B cell (primary cell): ENCODE measurements at regions not wholly inside any gene's neighbourhood (a gene's known extent, or its start where the extent isn't known, plus 50 kb on each side); places are given as distances from the start of the nearest gene placed in this dataset.

Experiments used
- CTCF ChIP-seq: fragments of 200-600 bp; IDR thresholded peaks from one replicate; pipeline ENCODE4 v1.8.0; 2022; ENCODE audit warnings: antibody characterized with exemption, mild to moderate bottlenecking
- EZH2 ChIP-seq: IDR thresholded peaks from 2 replicates; pipeline ENCODE4 v1.6.1; 2012; ENCODE audit warnings: borderline replicate concordance, low read depth, mild to moderate bottlenecking, moderate library complexity, low read length; ENCODE audit not compliant: insufficient read depth, poor library complexity, severe bottlenecking

- no peak for TF ChIP-seq EZH2
- no peak for TF ChIP-seq CTCF
Measured at GRCh38 chr4:188682321-188682720, 543.1 kb downstream of the TRIML1 start.
